Calu3 (cell line): ENCODE measurements at regions not wholly inside any gene's neighbourhood (a gene's known extent, or its start where the extent isn't known, plus 50 kb on each side); places are given as distances from the start of the nearest gene placed in this dataset.

Experiments used
- BruUV-seq: library from RNA; stranded (reverse); fragments of 400-500 nt; replicated peaks from 2 replicates; lab custom pipeline; 2021; lab: Mats Ljungman, UMichigan
- CTCF ChIA-PET: fragments of 300-600 bp; sonication (Branson Sonifier 250); formaldehyde crosslinking; loops from one replicate; lab custom pipeline; 2022; ENCODE audit warnings: antibody characterized with exemption; lab: Charles Lee
- DNase-seq: peaks from one replicate; pipeline ENCODE4 v3.0.0; 2022
- H3K27ac Mint-ChIP-seq: one replicate; pipeline ENCODE4 v1.8.0; 2022; ENCODE audit warnings: mixed read lengths; ENCODE audit not compliant: unreplicated experiment
- H3K27me3 Mint-ChIP-seq: one replicate; pipeline ENCODE4 v1.8.0; 2022; ENCODE audit warnings: mixed read lengths; ENCODE audit not compliant: unreplicated experiment
- H3K36me3 Mint-ChIP-seq: one replicate; pipeline ENCODE4 v1.8.0; 2022; ENCODE audit warnings: mild to moderate bottlenecking, moderate library complexity, mixed read lengths; ENCODE audit not compliant: insufficient read depth, unreplicated experiment
- H3K4me1 Mint-ChIP-seq: one replicate; pipeline ENCODE4 v1.8.0; 2022; ENCODE audit warnings: mild to moderate bottlenecking, low read depth, mixed read lengths; ENCODE audit not compliant: unreplicated experiment
- H3K4me3 Mint-ChIP-seq: one replicate; pipeline ENCODE4 v1.8.0; 2022; ENCODE audit warnings: mild to moderate bottlenecking, low read depth, moderate library complexity, mixed read lengths; ENCODE audit not compliant: unreplicated experiment
- H3K9me3 Mint-ChIP-seq: one replicate; pipeline ENCODE4 v1.8.0; 2022; ENCODE audit warnings: low read depth, mixed read lengths; ENCODE audit not compliant: unreplicated experiment
- CTCF ChIP-seq: fragments of 200-600 bp; IDR thresholded peaks from one replicate; pipeline ENCODE4 v1.8.0; 2022; ENCODE audit warnings: antibody characterized with exemption; ENCODE audit not compliant: unreplicated experiment
- intact Hi-C: fragments of 100-400 bp; cut with micrococcal nuclease; formaldehyde crosslinking; loops from one replicate; pipeline ENCODE4 v1.10.0; 2022; ENCODE audit not compliant: unreplicated experiment

GRCh38 chr13:31947105-31947504 lies 84.5 kb upstream of the FRY start:
- Mint-ChIP-seq H3K27ac (no peak overlapping the region), H3K9me3 (no peaks in the 10 kb centered on the region), H3K4me1 (peaks cover 51% of the 10 kb centered on the region), H3K4me3 (peak overlapping the region; percentile 78), H3K36me3 (peaks cover 19% of the 10 kb centered on the region), H3K27me3 (no peaks in the 10 kb centered on the region)
- TF ChIP-seq CTCF: no peak
- intact Hi-C loops: no loop called here
- CTCF ChIA-PET: interaction anchor here (2.4 kb wide), 1 partner anchor 18 kb away, joined by 13 read pairs; no protein-coding TSS in a partner anchor
- DNase-seq: no peak
- BruUV-seq: no TSS peak

GRCh38 chr13:31947506-31947905 lies 84.1 kb upstream of the FRY start:
- intact Hi-C loops: no loop called here
- Mint-ChIP-seq H3K4me3 (peak overlapping the region; percentile 78), H3K27ac (no peak overlapping the region), H3K27me3 (no peaks in the 10 kb centered on the region), H3K4me1 (peaks cover 51% of the 10 kb centered on the region), H3K9me3 (no peaks in the 10 kb centered on the region), H3K36me3 (peaks cover 19% of the 10 kb centered on the region)
- TF ChIP-seq CTCF: no peak
- DNase-seq: no peak
- CTCF ChIA-PET: no interaction called here
- BruUV-seq: no TSS peak

- intact Hi-C loops: no loop called here
- CTCF ChIA-PET: no interaction called here
- TF ChIP-seq CTCF: no peak
- Mint-ChIP-seq H3K4me1 (peaks cover 49% of the 10 kb centered on the region), H3K36me3 (peaks cover 19% of the 10 kb centered on the region), H3K27ac (no peak overlapping the region), H3K4me3 (no peak overlapping the region), H3K27me3 (no peaks in the 10 kb centered on the region), H3K9me3 (no peaks in the 10 kb centered on the region)
- no peak for DNase-seq
- BruUV-seq: no TSS peak
These were observed 82.1 kb upstream of the FRY start for GRCh38 chr13:31949486-31949885.

- peaks cover 42% of the 10 kb centered on the region for H3K4me1 Mint-ChIP-seq
- intact Hi-C loops: loop anchor here (1.0 kb wide), 1 partner anchor 40 kb away; no protein-coding TSS in a partner anchor
- TF ChIP-seq CTCF: no peak
- H3K9me3 Mint-ChIP-seq: no peaks in the 10 kb centered on the region
- no peak overlapping the region for H3K27ac Mint-ChIP-seq
- CTCF ChIA-PET: no interaction called here
- no TSS peak for BruUV-seq
- no peak overlapping the region for H3K4me3 Mint-ChIP-seq
- H3K36me3 Mint-ChIP-seq: peaks cover 12% of the 10 kb centered on the region
- no peaks in the 10 kb centered on the region for H3K27me3 Mint-ChIP-seq
- no peak for DNase-seq
These were observed 81.3 kb upstream of the FRY start for GRCh38 chr13:31950111-31950815.
